GM10266 (cell line): ENCODE measurements at regions not wholly inside any gene's neighbourhood (a gene's known extent, or its start where the extent isn't known, plus 50 kb on each side); places are given as distances from the start of the nearest gene placed in this dataset.
"Not testable (repeated sequence)": the region's sequence is repeated elsewhere in the genome, so short reads cannot be mapped to it uniquely, and the experiment has no call there.

Experiments used
- DNase-seq: peaks from one replicate; pipeline ENCODE4 v3.0.0; 2012; ENCODE audit errors: extremely low spot score
- TF ChIP-seq, protein P1 (sequence below): IDR thresholded peaks from 2 replicates; pipeline ENCODE4 v1.5.1; 2012; ENCODE audit warnings: mild to moderate bottlenecking, low read depth; ENCODE audit not compliant: control insufficient read depth, insufficient read depth; ENCODE audit errors: missing control alignments

DNA sequence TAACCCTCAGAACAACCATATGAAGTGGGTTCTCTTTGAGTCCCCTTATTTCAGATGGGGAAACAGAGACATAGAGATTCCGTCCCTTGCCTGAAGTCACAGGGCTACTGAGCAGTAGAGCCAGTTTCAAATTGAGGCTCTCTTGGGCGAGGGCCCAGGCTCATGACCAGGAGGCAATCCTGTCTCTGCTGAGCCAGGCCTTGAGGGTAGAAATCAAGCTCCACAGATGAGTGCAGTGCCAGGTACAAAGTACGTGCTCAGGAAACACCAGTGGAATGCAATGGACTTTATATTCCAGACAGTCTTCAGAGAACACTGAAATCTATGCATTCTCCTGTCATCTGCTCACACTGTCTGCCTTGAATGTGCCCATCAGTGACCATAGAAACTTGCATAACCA lies 291.7 kb upstream of the MAF start:
- TF ChIP-seq, protein P1, sequence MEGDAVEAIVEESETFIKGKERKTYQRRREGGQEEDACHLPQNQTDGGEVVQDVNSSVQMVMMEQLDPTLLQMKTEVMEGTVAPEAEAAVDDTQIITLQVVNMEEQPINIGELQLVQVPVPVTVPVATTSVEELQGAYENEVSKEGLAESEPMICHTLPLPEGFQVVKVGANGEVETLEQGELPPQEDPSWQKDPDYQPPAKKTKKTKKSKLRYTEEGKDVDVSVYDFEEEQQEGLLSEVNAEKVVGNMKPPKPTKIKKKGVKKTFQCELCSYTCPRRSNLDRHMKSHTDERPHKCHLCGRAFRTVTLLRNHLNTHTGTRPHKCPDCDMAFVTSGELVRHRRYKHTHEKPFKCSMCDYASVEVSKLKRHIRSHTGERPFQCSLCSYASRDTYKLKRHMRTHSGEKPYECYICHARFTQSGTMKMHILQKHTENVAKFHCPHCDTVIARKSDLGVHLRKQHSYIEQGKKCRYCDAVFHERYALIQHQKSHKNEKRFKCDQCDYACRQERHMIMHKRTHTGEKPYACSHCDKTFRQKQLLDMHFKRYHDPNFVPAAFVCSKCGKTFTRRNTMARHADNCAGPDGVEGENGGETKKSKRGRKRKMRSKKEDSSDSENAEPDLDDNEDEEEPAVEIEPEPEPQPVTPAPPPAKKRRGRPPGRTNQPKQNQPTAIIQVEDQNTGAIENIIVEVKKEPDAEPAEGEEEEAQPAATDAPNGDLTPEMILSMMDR = no peak
- DNase-seq = no peak

DNA sequence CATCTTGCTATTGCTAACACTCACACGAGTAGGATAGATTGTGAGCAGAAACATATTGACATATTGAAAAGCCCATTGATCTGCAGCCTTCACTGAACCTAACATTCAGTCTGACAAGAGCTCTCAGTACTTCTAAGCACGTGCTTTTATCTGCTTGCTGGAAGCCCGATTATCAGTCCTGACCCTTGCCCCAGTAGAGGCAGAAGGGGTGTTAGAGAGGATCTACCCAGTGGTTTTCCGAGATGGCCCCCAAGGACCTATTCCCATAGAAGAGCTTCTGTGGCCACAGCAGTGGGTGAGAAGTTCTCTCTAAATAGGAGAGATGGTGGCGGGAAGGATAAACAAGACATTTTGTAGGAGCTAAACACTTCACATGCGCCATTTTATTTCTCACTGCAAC lies 290.9 kb upstream of the MAF start:
- TF ChIP-seq, protein P1 = no peak
- DNase-seq = no peak

DNA sequence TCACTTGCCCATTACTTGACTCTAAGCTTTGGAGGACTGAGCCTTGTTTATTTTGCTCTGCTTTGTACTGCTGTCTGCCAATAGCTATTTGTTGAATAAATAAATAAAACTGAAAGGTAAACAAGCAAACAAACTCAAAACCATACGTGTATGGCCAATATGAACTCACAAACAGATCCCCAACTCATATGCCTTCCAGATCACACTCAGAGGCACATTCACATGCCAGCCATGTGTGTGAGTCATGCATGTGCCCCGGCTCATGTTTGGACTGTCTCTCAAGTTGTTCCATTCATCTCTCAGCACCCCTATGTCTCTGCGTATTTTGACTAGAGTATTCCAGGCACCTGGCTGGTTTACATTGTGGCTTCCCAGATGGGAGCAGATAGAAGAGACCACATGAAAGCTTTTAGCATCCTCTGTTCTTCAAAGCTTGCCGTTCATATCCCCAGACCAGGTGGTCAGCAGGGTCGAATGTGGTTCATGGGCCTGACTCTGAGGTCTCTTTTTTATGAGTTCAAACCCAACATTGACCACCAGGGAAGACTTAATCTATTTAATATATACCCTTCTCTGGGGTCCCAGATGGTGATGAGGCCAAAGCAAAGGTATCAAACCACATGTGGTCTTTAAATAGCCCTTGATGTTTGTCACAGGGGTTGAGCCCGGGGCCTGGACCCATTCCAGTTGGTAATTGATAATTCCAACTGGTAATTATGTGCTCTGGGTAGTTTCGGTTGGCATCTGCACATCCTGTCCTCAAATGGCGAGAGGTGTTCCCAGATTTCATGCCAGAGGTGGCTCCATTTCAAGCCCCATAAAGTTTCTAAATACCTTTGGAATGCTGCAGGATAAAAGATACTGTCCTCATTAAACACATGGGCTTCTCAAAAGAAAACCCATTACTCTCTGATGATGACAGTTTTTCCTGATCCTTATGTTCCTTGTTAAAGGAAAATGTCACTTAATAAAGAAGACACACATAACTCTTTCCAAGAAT lies 287.3 kb upstream of the MAF start:
- no peak for DNase-seq
- TF ChIP-seq, protein P1 = no peak

DNA sequence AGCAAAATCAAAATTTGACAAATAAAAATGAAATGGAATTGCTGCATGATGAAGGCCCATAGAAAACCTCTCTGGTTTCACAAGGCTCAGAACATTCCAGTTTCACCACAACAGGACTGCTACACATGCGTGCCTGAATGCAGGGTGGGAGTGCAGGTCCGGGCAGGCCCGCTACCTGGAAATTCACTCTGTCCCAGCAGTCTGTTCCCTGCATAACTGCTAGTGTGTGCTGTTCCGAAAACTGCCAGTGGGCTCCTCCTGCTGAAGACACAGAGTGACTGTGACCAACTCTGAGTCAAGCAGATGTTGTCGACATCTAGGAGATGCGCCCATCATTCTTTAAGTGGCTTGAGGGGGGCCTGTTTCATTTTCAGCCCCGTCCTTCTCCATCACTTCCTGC lies 284.8 kb upstream of the MAF start:
- no peak for DNase-seq
- TF ChIP-seq, protein P1 = no peak

DNA sequence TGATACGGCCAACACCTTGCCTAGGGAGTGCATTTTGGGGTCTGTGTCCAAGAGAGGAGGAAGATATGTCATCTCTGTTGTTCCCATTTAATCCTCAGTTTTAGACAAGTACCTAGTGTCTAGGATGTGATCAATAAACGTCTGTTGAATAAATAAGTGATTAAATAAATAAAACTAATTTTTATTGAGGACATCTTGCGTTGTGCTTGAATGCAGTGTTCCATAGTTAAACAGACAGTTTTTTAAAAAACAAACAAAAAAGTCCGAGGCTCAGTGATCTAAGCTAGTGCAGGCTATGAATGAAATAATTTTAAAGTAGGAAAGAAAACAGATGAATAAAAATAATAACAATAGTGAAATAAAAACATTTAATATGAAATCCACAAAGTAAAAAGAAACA lies 283.0 kb upstream of the MAF start:
- TF ChIP-seq, protein P1 = no peak

DNA sequence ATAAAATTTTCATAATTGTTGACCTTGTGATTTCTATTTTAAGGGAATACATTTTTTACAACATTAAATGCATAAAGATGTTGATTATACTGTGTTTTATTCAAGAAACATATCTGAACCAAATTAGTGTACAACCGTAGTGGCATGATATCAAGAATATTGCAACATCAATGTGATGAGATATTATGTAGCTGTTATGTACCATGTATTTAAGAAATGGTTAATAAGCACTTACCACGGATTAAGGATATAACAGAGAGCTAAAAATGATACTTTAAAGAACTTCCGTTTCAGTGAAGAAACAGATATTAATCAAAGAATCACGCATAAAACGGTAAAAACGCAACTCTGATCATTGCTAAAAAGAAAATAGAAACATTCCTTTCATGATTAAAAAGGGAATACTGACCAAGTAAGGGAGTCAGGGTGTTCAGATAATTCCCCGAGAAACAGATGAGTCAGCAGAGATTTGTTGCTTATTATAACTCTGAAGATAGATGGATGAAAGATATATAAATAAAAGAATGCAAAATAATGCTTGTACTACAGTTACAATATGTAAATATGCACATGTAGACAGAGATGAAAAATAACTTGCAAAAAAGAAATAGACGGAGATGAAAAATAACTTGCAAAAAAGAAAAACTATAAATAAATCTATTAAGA lies 281.9 kb upstream of the MAF start:
- TF ChIP-seq, protein P1 = no peak
- DNase-seq = no peak

More for the DNA sequence above, 283.0 kb upstream of the MAF start:
- DNase-seq = no peak

DNA sequence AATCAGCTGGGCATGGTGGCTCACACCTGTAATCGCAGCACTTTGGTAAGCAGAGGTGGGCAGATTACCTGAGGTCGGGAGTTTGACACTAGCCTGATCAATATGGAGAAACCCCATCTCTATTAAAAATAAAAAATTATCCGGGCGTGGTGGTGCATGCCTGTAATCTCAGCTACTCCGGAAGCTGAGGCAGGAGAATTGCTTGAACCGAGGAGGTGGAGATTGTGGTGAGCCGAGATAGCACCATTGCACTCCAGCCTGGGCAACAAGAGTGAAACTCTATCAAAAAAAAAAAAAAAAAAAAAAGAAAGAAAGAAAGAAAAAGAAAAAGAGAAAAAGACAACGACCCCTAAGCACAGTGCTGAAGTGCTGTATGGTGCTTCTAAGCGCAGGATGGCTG lies 280.6 kb upstream of the MAF start:
- DNase-seq = not testable (repeated sequence)
